ENCODE measurements at regions not wholly inside any gene's neighbourhood (a gene's known extent, or its start where the extent isn't known, plus 50 kb on each side); places are given as distances from the start of the nearest gene placed in this dataset.
A peak's percentile ranks its signal among the peaks of the same experiment; 100 is the strongest.

DNA sequence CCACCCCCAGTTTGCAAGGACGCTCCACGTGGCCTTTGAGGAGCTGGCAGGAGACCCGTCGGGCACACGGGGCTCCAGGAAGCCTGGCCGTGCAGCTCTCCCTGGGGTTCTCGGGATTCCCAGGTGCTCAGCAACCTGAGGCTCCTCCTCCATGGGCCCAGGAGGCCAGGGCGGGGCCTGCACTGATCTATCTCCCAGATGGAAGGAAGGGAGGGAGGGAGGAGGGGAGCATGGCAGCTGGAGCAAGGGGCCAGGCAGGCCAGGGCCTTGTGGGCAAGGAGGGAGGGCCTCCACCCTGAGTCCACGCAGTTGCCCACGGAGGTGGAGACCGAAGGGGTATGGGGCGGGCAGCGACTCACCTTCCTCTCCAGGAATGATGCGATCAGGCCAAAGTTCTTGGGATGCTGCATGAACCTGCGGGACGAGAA is 127.3 kb downstream of the RFLNA start:
- Histone ChIP-seq H3K4me1 (ENCODE audit: insufficient read depth, low read length) (no peaks in the 10 kb centered on the region; the same call in 1 of the 2 replicates), H2BK12ac (ENCODE audit: insufficient read length, low read depth, low read length) (no peak overlapping the region), H3K27me3 (ENCODE audit: insufficient read depth, low read length) (no peaks in the 10 kb centered on the region), H2AFZ (ENCODE audit: low read length) (no peak overlapping the region), H2BK120ac (ENCODE audit: low read depth, low read length, poor library complexity, severe bottlenecking) (no peak overlapping the region), H3K27ac (ENCODE audit: insufficient read length, low read depth, low read length) (no peak overlapping the region), H4K91ac (ENCODE audit: insufficient read length, low read depth, low read length) (no peak overlapping the region), H3K23ac (ENCODE audit: insufficient read length, low read depth, low read length) (no peak overlapping the region), H3K79me2 (ENCODE audit: insufficient read depth, low read length) (no peaks in the 10 kb centered on the region), H3K9ac (ENCODE audit: extremely low read depth, insufficient read length, low read length) (no peak overlapping the region), H3K18ac (ENCODE audit: insufficient read length, low read depth, low read length) (no peak overlapping the region), H3K23me2 (ENCODE audit: insufficient read length, low read depth, low read length, poor library complexity, severe bottlenecking) (no peaks in the 10 kb centered on the region), H4K8ac (replicated peaks; ENCODE audit: insufficient read length, low read depth, low read length) (no peak overlapping the region), H2AK5ac (ENCODE audit: insufficient read length, low read length) (no peak overlapping the region), H2BK5ac (ENCODE audit: insufficient read length, low read length) (no peak overlapping the region), H3K14ac (ENCODE audit: insufficient read depth, low read length) (no peak overlapping the region; the same call in 1 of the 2 replicates), H3K9me3 (ENCODE audit: control insufficient read depth, low read depth, low read length) (no peaks in the 10 kb centered on the region), H3K79me1 (ENCODE audit: insufficient read depth, low read depth, low read length, poor library complexity, severe bottlenecking) (no peaks in the 10 kb centered on the region), H2BK20ac (ENCODE audit: low read depth, low read length, poor library complexity, severe bottlenecking) (no peak overlapping the region), H4K5ac (ENCODE audit: insufficient read length, low read depth, low read length) (no peak overlapping the region), H3T11ph (ENCODE audit: low read length) (no peak overlapping the region), H4K20me1 (ENCODE audit: control insufficient read depth, insufficient read depth, insufficient read length) (no peaks in the 10 kb centered on the region), H3K56ac (ENCODE audit: insufficient read length, low read depth, low read length) (no peak overlapping the region), H3K4me2 (ENCODE audit: insufficient read depth, insufficient read length, low read length) (no peak overlapping the region), H2BK15ac (ENCODE audit: low read depth, low read length) (no peak overlapping the region), H3K4ac (ENCODE audit: low read depth, low read length) (no peak overlapping the region)
- Mint-ChIP-seq H3K4me3 (no peak overlapping the region), H3K27me3 (ENCODE audit: low read depth) (no peaks in the 10 kb centered on the region), H3K27ac (no peak overlapping the region; a peak in 1 of 7 replicates), H3K36me3 (ENCODE audit: insufficient read depth in 1 of 3, low read depth in 3 of 3) (peaks cover 29 to 79% (median 61%) of the 10 kb centered on the region in 3 experiments; a peak in 6 of 7 replicates), H3K4me1 (peaks cover 9 to 17% of the 10 kb centered on the region in 2 experiments), H3K9me3 (no peaks in the 10 kb centered on the region)
- DNase-seq = peak; percentile 76
- WGBS (ENCODE audit: extremely low coverage, insufficient read length, low lambda C conversion rate) = no CpG with 5 or more reads among the region's 16 CpGs
- TF ChIP-seq, protein P1, sequence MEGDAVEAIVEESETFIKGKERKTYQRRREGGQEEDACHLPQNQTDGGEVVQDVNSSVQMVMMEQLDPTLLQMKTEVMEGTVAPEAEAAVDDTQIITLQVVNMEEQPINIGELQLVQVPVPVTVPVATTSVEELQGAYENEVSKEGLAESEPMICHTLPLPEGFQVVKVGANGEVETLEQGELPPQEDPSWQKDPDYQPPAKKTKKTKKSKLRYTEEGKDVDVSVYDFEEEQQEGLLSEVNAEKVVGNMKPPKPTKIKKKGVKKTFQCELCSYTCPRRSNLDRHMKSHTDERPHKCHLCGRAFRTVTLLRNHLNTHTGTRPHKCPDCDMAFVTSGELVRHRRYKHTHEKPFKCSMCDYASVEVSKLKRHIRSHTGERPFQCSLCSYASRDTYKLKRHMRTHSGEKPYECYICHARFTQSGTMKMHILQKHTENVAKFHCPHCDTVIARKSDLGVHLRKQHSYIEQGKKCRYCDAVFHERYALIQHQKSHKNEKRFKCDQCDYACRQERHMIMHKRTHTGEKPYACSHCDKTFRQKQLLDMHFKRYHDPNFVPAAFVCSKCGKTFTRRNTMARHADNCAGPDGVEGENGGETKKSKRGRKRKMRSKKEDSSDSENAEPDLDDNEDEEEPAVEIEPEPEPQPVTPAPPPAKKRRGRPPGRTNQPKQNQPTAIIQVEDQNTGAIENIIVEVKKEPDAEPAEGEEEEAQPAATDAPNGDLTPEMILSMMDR (conservative IDR thresholded peaks at IDR 0.05) = no peak

Data from H9 (cell line).